Heart right ventricle (tissue), 16 donors: ENCODE measurements at regions not wholly inside any gene's neighbourhood (a gene's known extent, or its start where the extent isn't known, plus 50 kb on each side); places are given as distances from the start of the nearest gene placed in this dataset.

Experiments used
- ATAC-seq, 8 donors: fragments of 200-7000 bp; cut with Tn5 transposase; one replicate each; pipeline ENCODE4 v1.9.1; 2020; ENCODE audit warnings: mild to moderate bottlenecking in 8 of 8, moderate library complexity in 8 of 8, moderate number of reproducible peaks in 1 of 8
- DNase-seq, 2 donors: peaks; one replicate each; pipeline ENCODE4 v3.0.0-alpha.2; 2020
- H3K27ac ChIP-seq, 10 donors: fragments of 200-600 bp; sonication (generic) in 2 of 10; one replicate each; pipeline versions ENCODE4 v1.5.0 to v1.8.0; 2020 to 2022; ENCODE audit warnings: mild to moderate bottlenecking in 3 of 10
- H3K27me3 ChIP-seq, 7 donors: fragments of 200-600 bp; one replicate each; pipeline ENCODE4 v1.8.0; 2021 to 2022; ENCODE audit warnings: mild to moderate bottlenecking in 2 of 7
- H3K36me3 ChIP-seq, 9 donors: fragments of 200-600 bp; sonication (generic) in 1 of 9; one replicate each; pipeline versions ENCODE4 v1.5.0 to v1.8.0; 2020 to 2022; ENCODE audit warnings: mild to moderate bottlenecking in 2 of 9
- H3K4me1 ChIP-seq, 9 donors: fragments of 200-600 bp; sonication (generic) in 1 of 9; one replicate each; pipeline versions ENCODE4 v1.5.0 to v1.8.0; 2020 to 2022; ENCODE audit warnings: mild to moderate bottlenecking in 4 of 9
- H3K4me3 ChIP-seq, 10 donors: fragments of 200-600 bp; sonication (generic) in 2 of 10; one replicate each; pipeline versions ENCODE4 v1.5.0 to v1.8.0; 2020 to 2022; ENCODE audit warnings: mild to moderate bottlenecking in 7 of 10, moderate library complexity in 2 of 10
- H3K9me3 ChIP-seq, 11 donors: fragments of 200-600 bp in 10 of 11; sonication (generic) in 2 of 11; one replicate each; pipeline versions ENCODE4 v1.5.0 to v1.8.0; 2013 to 2022; ENCODE audit warnings: mild to moderate bottlenecking in 2 of 11, control low read depth in 1 of 11, moderate library complexity in 1 of 11
- CTCF ChIP-seq, 9 donors: fragments of 200-600 bp; sonication (generic) in 2 of 9; IDR thresholded peaks; one replicate each; pipeline versions ENCODE4 v1.5.0 to v1.8.0; 2021 to 2022; ENCODE audit warnings: antibody characterized with exemption in 9 of 9, mild to moderate bottlenecking in 5 of 9, moderate library complexity in 1 of 9
- WGBS, 2 donors: extraction: QIAGEN DNeasy Blood & Tissue Kit; methylation state at CpG; one replicate each; pipeline ENCODE4 v1.1.7; 2013; ENCODE audit warnings: inconsistent platforms in 1 of 2; 5-methylcytosine and 5-hydroxymethylcytosine counted together
- intact Hi-C, 10 donors: fragments of 100-400 bp; cut with DNase I; formaldehyde crosslinking; loops; one replicate each; pipeline versions ENCODE4 v1.11.1 to v1.14.2; 2022
- donor health status: Arrhythmogenic right ventricular cardiomyopathy.
- donor health status: ischemic (EF 13 %, LVEDD 7.1; RV severe dilation, severe dysfunction).
- donor health status: healthy with polysubstance abuse.
- donor health status: DM: no; HTN: yes; CAD: no.
- donor health status: DM: no; HTN: no; CAD: no.
- donor health status: ischemic (EF 25% LVEDD 6.9; RV normal size, moderate dysfunction).
- donor health status: ischemic (EF 25% LVEDD 5.7; RV mildly dilated, moderate dysfunction).
- donor health status: healthy.
- donor health status: DM: yes; HTN: yes; CAD: no.
- donor health status: Ischemic cardiomyopathy.
- donor health status: ischemic (EF 35%, LVEDD 5.7; RV mildly dilated, moderate dysfunction).
- donor health status: nonischemic (EF 11% LVEDD 7.7; RV severe dilation, severe dysfunction).
- donor health status: DM: yes; HTN: yes; CAD: no.
- donor health status: PGD.
- donor health status: ischemic (EF 29% LVEDD 5.4; RV normal size, mild dysfunction).
- donor health status: nonischemic (EF 23%, LVEDD 6.1; RV moderate dilation, normal function).

DNA sequence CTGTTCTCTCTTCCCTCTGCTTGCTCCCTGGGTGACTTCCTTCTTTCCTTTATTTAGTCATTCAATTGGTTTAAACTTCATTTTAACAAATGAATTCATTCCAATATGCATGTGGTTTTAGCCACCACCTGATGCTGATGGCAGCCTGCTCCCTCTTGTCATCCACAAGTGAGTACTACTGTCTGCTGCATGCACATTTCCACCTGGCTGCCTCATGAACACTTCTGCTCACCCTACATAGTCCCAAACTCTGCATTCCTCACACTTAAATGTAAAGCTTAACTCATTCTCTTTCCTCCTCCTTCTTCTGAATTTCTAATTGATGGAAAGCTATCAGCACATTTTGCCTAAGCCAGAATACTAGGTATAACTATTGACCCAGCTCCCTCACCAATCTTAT lies 184.7 kb upstream of the ZNF462 start:
- no peak overlapping the region for H3K4me3 ChIP-seq
- intact Hi-C loops = loop anchor here in 1 of 10 donors (10.0 kb wide), 1 partner anchor 653 kb away; no protein-coding TSS in a partner anchor
- no peak for TF ChIP-seq CTCF (IDR thresholded peaks at IDR 0.05)
- H3K36me3 ChIP-seq = no peaks in the 10 kb centered on the region
- peaks cover 0 to 15% (median 0%) of the 10 kb centered on the region in 9 donors for H3K4me1 ChIP-seq
- H3K27me3 ChIP-seq = no peaks in the 10 kb centered on the region
- H3K9me3 ChIP-seq = no peaks in the 10 kb centered on the region
- H3K27ac ChIP-seq = no peak overlapping the region
- DNase-seq = no peak
- ATAC-seq = no peak

GRCh38 chr9:106682420-106682819 lies 180.5 kb upstream of the ZNF462 start:
- Histone ChIP-seq H3K36me3 (no peaks in the 10 kb centered on the region), H3K9me3 (no peaks in the 10 kb centered on the region), H3K4me1 (peaks cover 0 to 15% (median 0%) of the 10 kb centered on the region in 9 donors), H3K27ac (no peak overlapping the region), H3K27me3 (no peaks in the 10 kb centered on the region), H3K4me3 (no peak overlapping the region)
- ATAC-seq (peak in 4 of 8 donors; percentile 68 to 88 (median 81)), DNase-seq (no peak)
- intact Hi-C loops = no loop called here
- no peak for TF ChIP-seq CTCF (IDR thresholded peaks at IDR 0.05)
- 31 to 44% methylated on average over 2 of the region's 2 CpGs for WGBS, 2 donors

DNA sequence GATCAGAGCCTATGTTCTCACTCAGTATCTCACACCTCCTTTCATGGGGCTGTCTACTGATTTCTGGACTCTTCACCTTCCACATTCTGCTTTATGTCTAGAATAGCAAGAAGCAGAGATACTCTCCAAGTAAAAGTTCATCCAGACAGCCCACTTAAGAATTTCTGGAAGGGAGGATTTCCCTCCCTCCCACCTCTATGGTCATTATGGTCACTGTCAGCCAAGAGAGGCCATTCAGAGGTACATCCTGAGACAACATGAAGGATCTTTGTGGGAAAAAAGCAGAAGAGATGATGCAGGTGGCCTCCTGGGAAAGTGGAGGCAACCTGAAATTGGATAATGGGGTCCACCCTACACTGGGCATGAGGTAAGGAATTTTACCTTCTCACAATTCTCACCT lies 179.5 kb upstream of the ZNF462 start:
- H3K36me3 ChIP-seq = no peaks in the 10 kb centered on the region
- H3K27me3 ChIP-seq = no peaks in the 10 kb centered on the region
- no peaks in the 10 kb centered on the region for H3K9me3 ChIP-seq
- H3K27ac ChIP-seq = no peak overlapping the region
- DNase-seq (no peak), ATAC-seq (no peak)
- peaks cover 0 to 15% (median 0%) of the 10 kb centered on the region in 9 donors for H3K4me1 ChIP-seq
- no peak overlapping the region for H3K4me3 ChIP-seq
- TF ChIP-seq CTCF (IDR thresholded peaks at IDR 0.05) = no peak
- intact Hi-C loops = no loop called here

- DNase-seq (no peak), ATAC-seq (no peak)
- no peaks in the 10 kb centered on the region for H3K36me3 ChIP-seq
- no peaks in the 10 kb centered on the region for H3K9me3 ChIP-seq
- H3K4me3 ChIP-seq = no peak overlapping the region
- no peak overlapping the region for H3K27ac ChIP-seq
- intact Hi-C loops = no loop called here
- H3K4me1 ChIP-seq = peaks cover 0 to 15% (median 0%) of the 10 kb centered on the region in 9 donors
- 81 to 86% methylated on average over 11 of the region's 11 CpGs for WGBS, 2 donors
- H3K27me3 ChIP-seq = no peaks in the 10 kb centered on the region
- no peak for TF ChIP-seq CTCF (IDR thresholded peaks at IDR 0.05)
Measured at GRCh38 chr9:106684940-106685695, 177.8 kb upstream of the ZNF462 start.
